Occipital lobe (tissue), 1 donor: ENCODE measurements at regions not wholly inside any gene's neighbourhood (a gene's known extent, or its start where the extent isn't known, plus 50 kb on each side); places are given as distances from the start of the nearest gene placed in this dataset.
"Not testable (repeated sequence)": the region's sequence is repeated elsewhere in the genome, so short reads cannot be mapped to it uniquely, and the experiment has no call there.

Experiments
- DNase-seq: peaks from one replicate; lab custom pipeline; 2025; lab: John Stamatoyannopoulos, UW

DNA sequence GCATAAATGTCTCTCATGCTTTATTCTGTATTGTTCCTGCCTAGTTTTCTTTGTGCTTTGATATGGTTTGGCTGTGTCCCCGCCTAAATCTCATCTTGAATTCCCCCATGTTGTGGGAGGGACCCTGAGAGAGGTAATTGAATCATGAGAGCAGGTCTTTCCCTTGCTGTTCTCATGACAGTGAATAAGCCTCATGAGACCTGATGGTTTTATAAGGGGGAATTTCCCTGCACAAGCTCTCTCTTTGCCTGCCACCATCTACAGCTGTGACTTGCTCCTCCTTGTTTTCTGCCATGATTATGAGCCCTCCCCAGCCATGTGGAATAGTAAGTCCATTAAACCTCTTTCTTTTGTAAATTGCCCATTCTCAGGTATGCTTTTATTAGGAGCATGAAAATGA lies 1596.6 kb downstream of the SI start:
- no peak for DNase-seq

DNA sequence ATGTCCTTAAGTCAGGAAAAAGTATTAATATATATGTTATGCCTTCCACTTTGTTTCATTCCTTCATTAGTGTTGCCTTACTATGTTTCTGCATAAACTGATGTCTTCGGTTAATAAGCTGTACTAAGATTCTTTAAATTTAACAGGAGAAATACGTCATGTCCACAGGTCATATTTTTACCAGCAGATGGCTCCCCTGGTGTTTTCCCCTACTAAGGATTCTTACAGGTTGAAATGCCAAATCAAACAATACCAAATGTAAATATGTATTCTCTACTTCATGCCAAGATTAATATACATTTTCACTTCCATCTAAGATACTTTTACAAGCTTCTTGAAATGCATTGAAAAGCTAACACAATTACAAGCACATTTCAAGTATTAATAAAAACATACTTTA lies 1602.1 kb downstream of the SI start:
- no peak for DNase-seq

DNA sequence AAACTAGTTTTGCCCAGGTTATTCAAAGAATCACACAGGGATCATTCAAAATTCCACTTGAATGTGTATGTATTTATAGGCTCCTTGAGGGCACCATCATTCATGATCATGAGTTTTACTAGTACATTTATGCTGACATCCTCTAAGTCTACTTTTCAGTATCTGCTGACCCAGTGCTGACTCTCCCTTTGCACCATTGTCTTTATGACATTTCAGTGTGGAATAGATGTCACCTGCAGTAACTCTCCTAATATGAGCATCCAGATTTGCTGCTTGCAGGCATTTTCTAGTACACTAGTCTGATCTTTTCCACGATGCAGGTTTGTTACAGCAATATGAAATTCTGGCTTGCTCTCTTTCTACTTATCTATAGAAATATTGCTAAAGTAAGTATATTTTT lies 1603.5 kb downstream of the SI start:
- no peak for DNase-seq

DNA sequence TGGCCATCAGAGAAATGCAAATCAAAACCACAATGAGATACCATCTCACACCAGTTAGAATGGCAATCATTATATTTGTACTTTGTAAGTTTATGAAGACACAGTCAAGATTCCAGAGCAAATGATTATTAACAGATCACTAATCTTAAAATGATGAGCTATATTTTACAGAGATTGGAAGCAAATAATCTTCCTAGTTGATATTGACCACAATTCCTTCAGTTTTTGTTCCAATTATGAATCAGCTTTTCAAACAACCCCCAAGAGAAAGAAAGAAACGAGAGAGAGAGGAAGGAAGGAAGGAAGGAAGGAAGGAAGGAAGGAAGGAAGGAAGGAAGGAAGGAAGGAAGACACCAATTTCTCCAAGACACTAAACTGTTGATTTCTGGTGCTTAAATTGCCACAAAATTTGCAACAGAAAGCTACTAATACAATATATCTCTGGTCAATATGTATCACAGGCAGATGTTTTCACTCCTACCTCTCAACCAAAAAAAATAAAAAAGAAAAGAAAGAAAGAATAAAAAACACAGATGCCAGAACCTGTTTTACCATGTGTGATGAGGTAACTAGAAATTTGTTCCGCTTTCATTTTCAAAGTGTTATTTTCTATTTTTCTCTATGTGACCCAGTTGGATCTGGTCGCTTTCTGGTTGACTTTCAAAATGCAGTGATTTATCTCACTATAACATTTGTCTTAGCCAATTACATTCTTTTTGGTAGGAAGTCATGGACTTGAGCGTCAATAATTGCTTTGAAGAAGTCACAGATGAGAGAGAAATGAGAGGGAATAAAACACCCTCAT lies 1609.6 kb downstream of the SI start:
- DNase-seq = no peak

DNA sequence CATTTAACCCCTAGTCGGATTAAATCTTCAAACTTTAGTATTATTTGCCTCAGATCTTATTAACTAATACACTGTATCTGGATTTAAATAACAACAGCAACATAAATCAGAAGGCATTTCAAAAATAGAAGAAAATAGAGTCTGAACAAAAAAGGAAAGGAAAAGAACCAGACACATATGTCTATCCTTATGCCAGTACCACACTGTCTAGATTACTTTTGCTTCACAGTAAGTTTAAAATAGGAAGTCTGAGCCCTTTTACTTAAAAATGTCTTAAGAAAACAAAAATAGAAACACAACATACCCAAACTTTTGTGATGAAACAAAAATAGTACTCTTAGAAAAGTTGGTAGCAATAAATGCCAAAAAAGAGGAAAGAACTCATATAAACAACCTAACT lies 1615.8 kb downstream of the SI start:
- DNase-seq = no peak

DNA sequence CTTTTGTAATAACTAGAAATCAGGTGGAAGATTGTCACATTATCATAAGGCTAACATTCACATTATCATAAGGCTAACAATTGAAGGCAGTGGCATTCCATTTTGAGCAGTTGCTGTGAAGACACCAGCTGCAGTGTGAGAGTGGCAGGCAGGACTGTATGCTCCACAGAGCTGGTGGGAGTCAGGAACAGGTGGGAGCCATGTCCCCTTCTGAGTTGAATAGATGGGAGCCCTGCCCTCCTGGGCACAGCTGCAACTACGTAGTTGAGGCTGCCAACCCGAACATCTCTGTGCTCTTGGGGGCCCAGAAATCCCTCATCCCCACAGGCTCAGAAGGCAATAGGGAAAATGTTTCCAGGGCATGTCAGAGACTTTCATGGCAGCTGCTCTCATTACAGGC lies 1627.6 kb downstream of the SI start:
- no peak for DNase-seq

DNA sequence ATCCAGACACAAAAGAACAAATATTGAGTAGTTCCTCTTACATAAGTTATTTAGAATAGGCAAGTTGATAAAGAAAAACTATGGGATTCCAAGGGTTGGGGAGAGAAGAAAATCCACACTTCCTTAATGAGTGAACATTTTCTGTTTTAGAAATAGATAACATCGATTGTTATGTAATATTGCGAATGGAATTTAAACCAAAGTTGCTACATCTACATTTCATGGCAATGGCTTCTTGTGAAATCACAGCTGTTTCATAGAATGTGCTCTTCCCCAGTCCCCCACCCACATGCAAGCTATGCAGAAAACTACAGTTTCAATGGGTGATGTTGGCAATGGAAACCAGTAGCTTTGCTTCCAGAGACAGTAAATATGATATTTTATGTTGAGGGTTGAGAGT lies 1639.5 kb downstream of the SI start:
- DNase-seq = no peak

DNA sequence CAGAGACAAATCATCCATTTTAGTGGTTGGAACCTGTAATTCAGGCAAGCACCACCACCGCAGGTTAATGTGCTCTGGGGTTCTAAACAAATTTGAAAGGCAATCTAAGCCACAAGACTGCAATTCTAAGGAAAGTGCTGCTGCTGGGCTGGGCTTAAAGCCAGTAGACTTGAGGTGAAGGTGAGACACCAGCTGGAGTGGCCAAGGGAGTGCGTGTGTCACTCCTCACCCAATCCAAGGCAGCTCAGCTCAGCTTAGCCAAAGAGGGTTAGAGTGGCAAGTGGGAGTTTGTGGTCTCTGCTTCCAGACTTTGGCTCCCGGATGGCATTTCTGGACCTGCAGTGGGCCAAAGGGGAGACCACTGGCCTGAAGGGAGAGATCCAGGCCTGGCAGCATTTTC lies 1655.6 kb downstream of the SI start:
- no peak for DNase-seq

DNA sequence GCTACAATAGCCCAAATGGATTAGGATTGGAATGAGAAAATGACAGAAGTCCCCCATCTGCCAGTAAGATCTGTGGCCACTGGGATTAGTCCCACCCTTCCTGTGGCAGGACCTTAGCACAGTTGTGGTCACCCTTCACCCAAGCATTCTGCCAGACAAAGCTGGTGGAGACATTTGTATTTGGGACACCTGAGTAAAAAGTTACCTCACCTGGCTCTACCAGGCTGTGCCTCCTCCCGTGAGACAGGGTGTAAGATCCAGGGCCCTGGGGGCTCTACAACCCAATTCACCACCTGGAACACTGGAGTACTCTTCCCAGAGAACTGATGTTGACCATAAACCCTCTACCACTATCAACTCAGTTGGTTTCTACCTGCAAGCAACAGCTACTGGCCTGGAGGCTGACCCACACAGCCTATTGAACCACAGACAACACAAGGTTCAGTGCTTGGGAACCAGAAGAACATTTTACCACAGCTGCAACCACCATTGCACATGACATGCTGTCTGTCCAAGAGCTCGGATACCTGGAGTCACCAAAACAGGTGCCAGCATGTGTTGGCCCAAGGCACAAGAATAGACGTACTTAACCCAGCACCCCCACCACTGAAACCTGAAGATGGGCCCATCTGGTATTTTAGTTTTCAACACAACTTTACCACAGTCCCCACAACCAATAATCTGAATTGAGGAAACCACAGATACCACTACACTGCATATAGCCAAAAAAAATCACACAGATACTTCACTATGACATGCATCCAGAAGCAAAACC lies 1686.7 kb downstream of the SI start:
- no peak for DNase-seq

DNA sequence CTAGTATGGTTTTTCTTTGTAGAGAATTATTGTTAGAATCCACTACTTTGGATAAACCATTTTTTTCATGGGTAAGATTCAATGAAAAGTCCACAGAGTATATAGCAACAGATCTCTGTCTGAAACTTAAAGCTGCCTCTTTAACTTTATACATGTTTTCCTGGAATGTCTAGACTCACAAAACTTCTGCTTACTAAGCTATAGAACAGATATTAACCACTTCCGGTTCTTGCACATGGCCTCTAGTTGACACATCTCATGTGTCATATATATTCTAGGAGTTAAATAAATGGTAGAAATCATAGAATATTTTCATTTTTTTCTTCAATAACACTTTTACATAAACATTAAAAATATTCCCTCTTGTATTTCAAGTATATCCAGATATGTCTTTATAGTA lies 1693.9 kb downstream of the SI start:
- DNase-seq = no peak

DNA sequence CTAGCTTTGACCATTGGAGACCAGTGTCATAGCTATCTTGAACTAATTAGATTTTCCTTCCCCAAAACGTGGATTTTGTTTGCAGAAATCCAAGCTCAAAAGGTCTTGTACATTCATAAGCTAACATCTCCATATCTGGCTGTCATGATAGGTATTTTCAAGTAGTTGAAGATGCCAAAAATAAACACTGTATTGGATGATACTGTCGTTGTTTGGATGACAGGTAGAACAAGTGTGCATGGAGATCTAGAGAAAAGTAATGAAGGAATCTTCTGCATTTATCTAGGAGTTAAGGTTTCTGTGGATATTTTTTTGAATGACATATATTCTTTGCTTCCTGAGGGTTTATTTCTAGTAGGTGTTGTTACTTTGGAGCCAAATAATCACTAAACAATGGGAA lies 1696.1 kb downstream of the SI start:
- no peak for DNase-seq

DNA sequence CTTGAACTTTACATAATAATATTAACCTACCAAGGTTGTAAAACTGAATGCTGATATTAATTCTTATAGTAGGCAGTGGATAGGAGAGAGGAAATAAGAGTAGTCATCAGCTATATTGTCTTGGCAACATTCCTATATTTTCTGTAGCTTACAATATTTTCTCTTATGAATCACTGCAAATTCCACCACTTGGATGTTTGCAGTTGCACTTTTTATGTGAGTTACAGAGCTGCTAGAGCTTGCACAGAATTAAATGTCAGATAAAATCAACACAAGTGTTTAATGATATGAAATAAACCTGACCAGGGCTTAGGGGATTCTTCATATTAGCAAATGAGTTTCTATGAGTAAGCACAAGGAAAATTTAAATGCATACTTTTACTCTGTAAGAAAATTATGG lies 1710.1 kb downstream of the SI start:
- DNase-seq = no peak

DNA sequence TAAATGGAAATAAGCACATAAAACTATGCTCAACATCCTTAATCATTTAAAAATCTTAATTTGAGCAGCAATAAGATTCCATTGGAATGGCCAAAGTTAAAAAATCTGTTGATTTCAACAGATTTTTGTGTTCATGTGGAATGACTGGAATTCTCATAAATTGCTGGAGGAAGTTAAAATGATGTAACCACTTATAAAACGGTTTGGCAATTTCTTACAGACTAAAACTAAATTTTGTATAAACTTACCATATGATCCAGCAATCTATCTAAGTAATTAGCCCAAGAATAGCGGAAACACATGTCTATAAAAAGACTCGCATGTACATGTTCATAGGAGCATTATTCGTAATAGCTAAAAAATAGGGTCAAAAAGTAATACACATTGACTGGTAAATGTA lies 1713.6 kb downstream of the SI start:
- DNase-seq = no peak

DNA sequence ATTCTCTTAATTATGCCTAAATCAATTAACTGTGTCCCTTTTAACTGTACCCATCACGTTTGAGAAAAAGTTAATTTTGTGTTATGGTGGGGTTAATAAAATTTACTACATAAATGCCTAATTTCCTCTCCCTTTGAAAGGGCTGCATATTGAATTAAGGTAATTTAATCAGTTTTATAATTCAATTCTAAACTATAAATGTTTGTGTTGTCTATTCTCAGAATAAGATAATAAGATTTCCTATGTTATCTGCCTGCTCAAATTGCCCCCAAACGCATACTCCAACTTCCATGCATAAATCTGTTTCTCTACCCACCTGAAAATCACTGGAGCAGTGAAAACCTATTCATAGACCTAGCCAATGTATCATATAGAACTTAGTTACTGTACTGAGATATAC lies 1716.1 kb downstream of the SI start:
- DNase-seq = no peak

DNA sequence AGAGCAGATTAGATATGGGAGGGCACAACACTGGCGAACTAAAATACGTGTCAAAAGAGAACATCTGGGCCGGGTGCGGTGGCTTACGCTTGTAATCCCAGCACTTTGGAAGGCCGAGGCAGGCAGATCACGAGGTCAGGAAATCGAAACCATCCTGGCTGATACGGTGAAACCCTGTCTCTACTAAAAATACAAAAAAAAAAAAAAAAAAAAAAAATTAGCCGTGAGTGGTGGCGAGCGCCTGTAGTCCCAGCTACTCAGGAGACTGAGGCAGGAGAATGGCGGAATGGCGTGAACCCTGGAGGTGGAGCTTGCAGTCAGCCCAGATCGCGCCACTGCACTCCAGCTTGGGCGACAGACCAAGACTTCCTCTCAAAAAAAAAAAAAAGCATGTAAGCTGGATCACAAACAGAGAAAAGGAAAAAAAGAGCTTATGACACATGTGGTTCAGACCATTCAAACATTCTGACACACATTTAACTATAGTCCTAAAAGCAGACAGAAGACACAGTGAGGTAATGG lies 1716.9 kb downstream of the SI start:
- not testable (repeated sequence) for DNase-seq

DNA sequence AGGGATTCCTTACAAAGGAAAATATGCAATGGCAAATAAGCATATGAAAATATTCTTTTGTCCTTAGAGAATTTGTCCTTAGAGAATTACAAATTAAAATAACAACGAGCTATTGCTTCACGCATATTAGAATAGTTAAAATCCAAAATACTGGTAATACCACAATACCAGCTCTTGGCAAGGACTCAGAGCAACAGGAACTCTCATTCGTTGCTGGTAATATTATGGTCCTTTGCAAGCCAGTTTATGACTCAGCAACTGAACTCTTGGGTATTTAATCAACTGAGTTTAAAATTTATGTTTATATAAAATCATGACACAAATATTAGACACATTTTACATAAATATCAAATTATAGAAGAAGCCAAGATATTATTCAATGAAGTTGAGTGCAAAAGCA lies 1730.4 kb downstream of the SI start:
- no peak for DNase-seq

DNA sequence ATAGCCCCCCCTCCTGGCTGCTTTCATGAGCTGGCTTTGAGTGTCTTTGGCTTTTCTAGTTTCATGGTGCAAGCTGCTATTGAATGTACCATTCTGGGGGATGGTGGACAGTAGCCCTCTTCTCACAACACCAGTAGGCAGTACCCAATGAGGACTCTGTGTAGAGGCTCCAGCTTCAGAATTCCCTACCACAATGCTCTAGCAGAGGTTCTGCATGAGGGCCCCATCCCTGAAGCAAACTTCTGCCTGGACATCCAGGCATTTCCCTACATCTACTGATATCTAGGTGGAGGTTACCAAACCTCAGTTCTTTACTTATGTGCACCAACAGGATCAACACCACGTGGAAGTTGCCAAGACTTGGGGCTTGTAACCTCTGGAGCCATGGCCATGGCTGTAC lies 1742.9 kb downstream of the SI start:
- DNase-seq = no peak

DNA sequence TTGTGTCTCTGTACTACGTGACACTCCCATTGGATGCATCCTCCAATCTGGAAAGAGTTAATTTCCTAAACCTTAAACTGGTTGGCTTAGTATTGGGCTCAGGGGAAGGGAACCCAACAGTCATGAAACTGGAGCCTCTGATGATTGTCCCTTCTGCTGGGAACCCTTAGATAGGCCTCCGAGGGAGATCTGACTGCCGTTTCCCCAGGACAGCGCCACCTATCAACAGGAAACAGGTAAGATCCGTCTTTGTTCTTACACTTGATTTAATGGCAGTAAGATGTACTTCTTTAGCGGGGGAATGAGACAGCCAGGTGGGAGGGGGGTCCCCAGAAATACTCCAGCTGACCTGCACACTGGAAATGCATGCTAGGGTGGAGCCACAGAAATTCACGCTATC lies 1749.6 kb downstream of the SI start:
- no peak for DNase-seq

DNA sequence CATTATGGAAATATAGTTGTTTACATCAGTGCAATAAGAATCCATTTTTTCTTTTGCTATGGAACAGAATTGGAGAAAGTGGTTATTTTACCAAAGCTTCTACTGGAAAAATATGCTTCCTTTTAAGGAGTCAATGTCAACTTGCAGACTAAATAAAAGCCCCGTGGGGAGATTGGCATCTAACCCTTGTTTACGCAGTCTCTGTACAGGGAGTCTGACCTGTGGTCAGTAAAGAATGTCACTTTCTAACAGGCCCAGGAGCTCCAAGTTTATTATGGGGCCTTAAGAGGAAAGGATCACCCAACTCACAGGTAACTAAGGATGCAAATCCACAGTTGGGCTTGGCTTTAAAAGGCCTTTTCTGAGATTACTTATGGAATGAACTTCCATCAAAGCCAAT lies 1751.2 kb downstream of the SI start:
- no peak for DNase-seq

DNA sequence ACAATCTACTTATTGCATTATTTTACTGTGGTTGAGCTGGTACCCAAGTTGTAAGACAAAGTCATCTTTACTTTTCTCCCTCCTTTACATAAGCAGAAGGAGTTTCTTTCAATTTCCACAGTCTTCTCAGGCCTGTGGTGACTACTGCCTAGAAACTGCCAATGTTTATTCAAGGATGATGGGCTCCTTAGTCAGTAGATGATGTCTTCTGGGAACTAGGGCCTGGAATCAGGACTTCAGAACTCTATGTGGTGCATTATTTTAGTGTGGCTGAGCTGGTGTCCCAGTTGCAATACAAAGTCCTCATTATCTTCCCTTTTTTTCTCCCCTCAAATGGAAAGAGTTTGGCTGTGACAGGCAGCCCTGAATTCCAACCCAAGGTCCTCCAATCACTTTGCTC lies 1762.5 kb downstream of the SI start:
- no peak for DNase-seq

DNA sequence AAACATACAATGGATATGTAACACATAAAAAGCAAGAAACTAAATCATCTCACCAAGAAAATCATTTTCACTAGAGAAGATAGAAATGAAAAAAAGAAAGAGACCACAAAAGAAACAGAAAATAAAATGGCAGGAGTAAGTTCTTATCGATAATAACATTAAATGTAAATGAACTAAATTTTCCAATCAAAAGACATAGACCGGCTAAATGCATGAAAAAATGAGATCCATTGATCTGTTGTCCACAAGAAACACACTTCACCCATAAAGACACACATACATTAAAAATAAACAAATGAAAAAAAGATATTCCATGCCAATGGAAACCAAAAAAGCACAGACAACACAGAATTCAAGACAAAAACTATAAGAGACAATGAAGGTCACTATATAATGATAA lies 1771.9 kb downstream of the SI start:
- DNase-seq = no peak

DNA sequence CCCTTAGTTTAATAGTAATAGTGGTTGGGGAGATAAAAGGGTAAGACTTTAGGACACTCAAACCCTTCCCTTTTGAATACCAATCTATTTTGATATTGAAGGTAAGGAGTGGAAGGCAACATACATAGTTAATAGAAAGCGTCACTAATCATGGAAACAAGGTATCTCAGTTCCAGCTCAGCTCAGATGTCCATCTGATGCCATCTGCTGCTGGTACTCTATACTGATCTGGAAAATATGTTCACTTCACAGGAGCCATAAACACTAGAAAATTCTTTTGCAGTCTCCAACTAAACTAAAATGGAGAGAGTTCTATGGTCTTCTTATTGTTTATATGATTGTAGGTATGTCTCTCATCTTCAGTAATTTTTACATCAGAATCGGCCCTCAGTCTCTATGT lies 1777.1 kb downstream of the OTOL1 start:
- DNase-seq = no peak

DNA sequence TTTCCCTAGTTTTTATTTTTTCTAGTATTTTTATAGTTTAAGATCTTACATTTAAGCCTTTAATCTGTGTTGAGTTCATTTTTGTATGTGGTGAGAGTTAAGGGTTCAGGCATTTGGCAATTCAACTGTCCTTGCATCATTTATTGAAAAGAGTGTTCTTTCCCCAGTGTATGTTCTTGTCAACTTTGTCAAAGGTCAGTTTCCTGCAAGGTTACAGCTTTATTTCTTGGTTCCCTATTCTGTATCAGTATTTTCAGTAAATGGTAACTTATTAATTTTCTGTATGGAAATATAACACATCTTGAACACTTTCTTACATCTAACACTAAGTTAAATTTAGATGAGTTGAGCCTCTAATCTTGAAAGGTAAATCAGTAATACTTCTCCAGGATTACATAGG lies 1770.1 kb downstream of the OTOL1 start:
- no peak for DNase-seq
